Vagina (tissue), 2 donors: ENCODE measurements at regions not wholly inside any gene's neighbourhood (a gene's known extent, or its start where the extent isn't known, plus 50 kb on each side); places are given as distances from the start of the nearest gene placed in this dataset.

Experiments used
- POLR2A ChIP-seq, 2 donors: fragments of 450-650 bp; IDR thresholded peaks; one replicate each; pipeline ENCODE4 v1.6.1; 2017; ENCODE audit warnings: antibody characterized with exemption in 2 of 2, mild to moderate bottlenecking in 2 of 2, moderate library complexity in 2 of 2
- POLR2AphosphoS5 ChIP-seq, 2 donors: sonication (generic); formaldehyde crosslinking; IDR thresholded peaks; one replicate each; pipeline ENCODE4 v1.9.0; 2017; ENCODE audit warnings: antibody characterized with exemption in 2 of 2, mild to moderate bottlenecking in 2 of 2, low read depth in 1 of 2; ENCODE audit not compliant: insufficient read depth in 1 of 2

GRCh38 chr18:22701795-22702194 is 231.3 kb upstream of the RBBP8 start:
- TF ChIP-seq POLR2AphosphoS5 (IDR thresholded peaks at IDR 0.05; ENCODE audit: insufficient read depth in 1 of 2, low read depth in 1 of 2), result no peak
- TF ChIP-seq POLR2A (IDR thresholded peaks at IDR 0.05), result no peak
